SK-N-SH treated with all-trans-retinoic acid at 6 μM for 48 hours (cell line): ENCODE measurements at regions not wholly inside any gene's neighbourhood (a gene's known extent, or its start where the extent isn't known, plus 50 kb on each side); places are given as distances from the start of the nearest gene placed in this dataset.

Source experiments
- ATAC-seq: fragments of 200-7000 bp; cut with Tn5 transposase; 3 replicates; pipeline ENCODE4 v1.9.1; 2020; ENCODE audit warnings: mild to moderate bottlenecking, moderate library complexity
- ARNTL ChIP-seq: fragments of 450-650 bp; formaldehyde crosslinking; IDR thresholded peaks from 2 replicates; pipeline ENCODE4 v1.5.0; 2020; ENCODE audit warnings: low read depth, mild to moderate bottlenecking, moderate library complexity, borderline replicate concordance
- BACH2 ChIP-seq: fragments of 250-450 bp; sonication (Bioruptor Pico); IDR thresholded peaks from 2 replicates; pipeline ENCODE4 v1.9.0; 2021; ENCODE audit warnings: mild to moderate bottlenecking, borderline replicate concordance
- CREB5 ChIP-seq: fragments of 250-450 bp; sonication (Bioruptor Pico); IDR thresholded peaks from 2 replicates; pipeline ENCODE4 v1.5.1; 2020; ENCODE audit warnings: low read depth, mild to moderate bottlenecking, moderate library complexity
- CSDC2 ChIP-seq: fragments of 250-450 bp; sonication (Bioruptor Pico); IDR thresholded peaks from 2 replicates; pipeline ENCODE4 v1.5.0; 2020; ENCODE audit warnings: mild to moderate bottlenecking, moderate library complexity
- ESRRG ChIP-seq: fragments of 250-450 bp; sonication (Bioruptor Pico); IDR thresholded peaks from 2 replicates; pipeline ENCODE4 v1.6.1; 2021; ENCODE audit warnings: mild to moderate bottlenecking
- GLIS3 ChIP-seq: fragments of 250-450 bp; sonication (Bioruptor Pico); IDR thresholded peaks from 2 replicates; pipeline ENCODE4 v1.5.0; 2020; ENCODE audit warnings: mild to moderate bottlenecking, moderate library complexity
- OSR1 ChIP-seq: fragments of 250-450 bp; sonication (Bioruptor Pico); IDR thresholded peaks from 2 replicates; pipeline ENCODE4 v1.8.0; 2022; ENCODE audit warnings: moderate library complexity, mild to moderate bottlenecking, inconsistent platforms
- PATZ1 ChIP-seq: fragments of 250-450 bp; sonication (Bioruptor Pico); IDR thresholded peaks from 2 replicates; pipeline ENCODE4 v1.8.0; 2020; ENCODE audit warnings: mild to moderate bottlenecking, moderate library complexity, borderline replicate concordance
- PPARA ChIP-seq: fragments of 250-450 bp; sonication (Bioruptor Pico); IDR thresholded peaks from 2 replicates; pipeline ENCODE4 v1.5.0; 2020; ENCODE audit warnings: mild to moderate bottlenecking, borderline replicate concordance
- SNAI2 ChIP-seq: fragments of 250-450 bp; sonication (Bioruptor Pico); IDR thresholded peaks from 2 replicates; pipeline ENCODE4 v1.5.0; 2020; ENCODE audit warnings: mild to moderate bottlenecking, moderate library complexity
- TCF4 ChIP-seq: fragments of 250-450 bp; sonication (Bioruptor Pico); IDR thresholded peaks from 2 replicates; pipeline ENCODE4 v1.8.0; 2021; ENCODE audit warnings: mild to moderate bottlenecking, moderate library complexity, borderline replicate concordance
- TOX ChIP-seq: fragments of 250-450 bp; sonication (Bioruptor Pico); IDR thresholded peaks from 2 replicates; pipeline ENCODE4 v1.8.0; 2021; ENCODE audit warnings: mild to moderate bottlenecking, moderate library complexity, borderline replicate concordance
- TSHZ2 ChIP-seq: fragments of 250-450 bp; sonication (Bioruptor Pico); IDR thresholded peaks from 2 replicates; pipeline ENCODE4 v1.5.0; 2020; ENCODE audit warnings: mild to moderate bottlenecking, moderate library complexity
- ZC3H10 ChIP-seq: fragments of 250-450 bp; sonication (Bioruptor Pico); IDR thresholded peaks from 2 replicates; pipeline ENCODE4 v1.5.1; 2021; ENCODE audit warnings: mild to moderate bottlenecking, moderate library complexity
- ZFP3 ChIP-seq: fragments of 250-450 bp; sonication (Bioruptor Pico); IDR thresholded peaks from 2 replicates; pipeline ENCODE4 v1.5.0; 2020; ENCODE audit warnings: mild to moderate bottlenecking, moderate library complexity
- ZFP30 ChIP-seq: fragments of 450-650 bp; formaldehyde crosslinking; IDR thresholded peaks from 2 replicates; pipeline ENCODE4 v1.5.0; 2022; ENCODE audit warnings: mild to moderate bottlenecking, moderate library complexity
- ZNF565 ChIP-seq: fragments of 450-650 bp; formaldehyde crosslinking; conservative IDR thresholded peaks from 2 replicates; pipeline ENCODE4 v1.5.0; 2020; ENCODE audit warnings: low read depth, mild to moderate bottlenecking, moderate library complexity
- ZNF70 ChIP-seq: fragments of 450-650 bp; formaldehyde crosslinking; IDR thresholded peaks from 2 replicates; pipeline ENCODE4 v1.5.0; 2020; ENCODE audit warnings: mild to moderate bottlenecking, moderate library complexity
- ZNF8 ChIP-seq: fragments of 450-650 bp; formaldehyde crosslinking; IDR thresholded peaks from 2 replicates; pipeline ENCODE4 v1.5.0; 2020; ENCODE audit warnings: mild to moderate bottlenecking, moderate library complexity
- TF ChIP-seq, protein P1 (sequence below): fragments of 250-450 bp; sonication (Bioruptor Pico); IDR thresholded peaks from 2 replicates; pipeline ENCODE4 v1.8.0; 2021; ENCODE audit warnings: low read depth, mild to moderate bottlenecking, moderate library complexity, borderline replicate concordance

GRCh38 chr5:116661419-116661818 is 86.8 kb upstream of the SEMA6A start (continued):
- TF ChIP-seq PATZ1 (CRISPR knock-in tag) (no peak), GLIS3 (CRISPR knock-in tag) (no peak)

DNA sequence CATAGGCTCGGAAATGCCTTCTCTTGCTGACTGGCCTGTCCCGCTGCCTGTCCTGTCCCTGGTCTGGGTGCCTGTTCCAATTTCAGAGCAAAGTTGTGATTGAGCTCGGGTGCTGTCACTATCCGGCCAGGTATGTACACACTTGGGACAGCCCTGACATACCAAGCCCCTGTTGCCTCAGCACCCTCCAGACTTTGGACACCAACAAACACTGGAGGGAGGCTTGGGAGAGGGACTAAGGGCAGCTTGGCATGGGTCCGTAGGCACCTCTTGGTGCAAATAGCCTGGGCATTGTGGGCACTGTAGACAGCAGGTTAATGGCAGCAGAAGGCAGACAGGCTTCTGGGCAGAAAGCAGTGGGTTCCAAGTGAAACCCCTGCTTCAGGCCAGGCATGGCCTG is 86.3 kb upstream of the SEMA6A start:
- no peak for ATAC-seq
- no peak for TF ChIP-seq ZNF70

DNA sequence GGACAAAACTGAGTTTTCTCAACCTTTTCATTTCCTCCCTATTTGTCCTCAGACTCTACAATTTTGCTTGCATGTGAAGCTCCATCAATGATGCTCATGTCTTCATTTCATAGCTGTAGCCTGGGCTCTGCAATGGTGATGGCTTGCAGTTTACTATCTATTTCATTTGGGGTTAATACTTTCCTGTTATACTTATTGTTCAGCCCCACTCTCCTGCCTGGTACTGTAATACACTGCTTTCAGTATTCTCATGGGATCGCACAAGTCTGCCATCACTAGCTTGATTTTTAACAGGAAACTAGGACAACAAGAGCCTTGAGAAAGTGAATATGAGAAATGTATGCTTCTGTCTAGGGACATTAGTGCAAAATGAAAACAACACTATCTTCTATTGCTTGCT is 84.2 kb upstream of the SEMA6A start:
- TF ChIP-seq, protein P1, sequence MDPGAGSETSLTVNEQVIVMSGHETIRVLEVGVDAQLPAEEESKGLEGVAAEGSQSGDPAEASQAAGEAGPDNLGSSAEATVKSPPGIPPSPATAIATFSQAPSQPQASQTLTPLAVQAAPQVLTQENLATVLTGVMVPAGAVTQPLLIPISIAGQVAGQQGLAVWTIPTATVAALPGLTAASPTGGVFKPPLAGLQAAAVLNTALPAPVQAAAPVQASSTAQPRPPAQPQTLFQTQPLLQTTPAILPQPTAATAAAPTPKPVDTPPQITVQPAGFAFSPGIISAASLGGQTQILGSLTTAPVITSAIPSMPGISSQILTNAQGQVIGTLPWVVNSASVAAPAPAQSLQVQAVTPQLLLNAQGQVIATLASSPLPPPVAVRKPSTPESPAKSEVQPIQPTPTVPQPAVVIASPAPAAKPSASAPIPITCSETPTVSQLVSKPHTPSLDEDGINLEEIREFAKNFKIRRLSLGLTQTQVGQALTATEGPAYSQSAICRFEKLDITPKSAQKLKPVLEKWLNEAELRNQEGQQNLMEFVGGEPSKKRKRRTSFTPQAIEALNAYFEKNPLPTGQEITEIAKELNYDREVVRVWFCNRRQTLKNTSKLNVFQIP (CRISPR knock-in tag): no peak
- TF ChIP-seq ESRRG (CRISPR knock-in tag) (no peak), GLIS3 (CRISPR knock-in tag) (no peak), PPARA (CRISPR knock-in tag) (no peak), PATZ1 (CRISPR knock-in tag) (no peak), ZFP30 (CRISPR knock-in tag) (no peak), SNAI2 (CRISPR knock-in tag) (no peak), TCF4 (no peak)
- no peak for ATAC-seq

DNA sequence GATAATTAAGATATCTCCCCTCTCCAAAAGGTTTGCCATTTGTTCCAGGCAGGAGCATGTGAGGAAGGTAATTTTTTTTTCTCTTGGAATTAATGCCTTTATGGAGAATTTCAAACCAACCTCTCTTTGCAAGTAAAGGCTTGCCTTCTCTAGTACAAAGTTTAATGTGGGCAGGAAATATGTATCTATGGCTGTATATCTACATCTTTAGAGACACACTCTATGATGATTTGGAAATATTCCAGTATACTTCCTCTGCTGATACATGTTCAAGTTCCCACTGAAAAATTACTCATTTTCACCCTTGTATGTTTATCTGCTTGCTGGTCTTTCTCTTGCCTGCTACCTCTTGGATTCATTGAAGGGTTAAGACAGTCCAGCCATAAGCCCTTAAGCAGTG is 83.5 kb upstream of the SEMA6A start:
- TF ChIP-seq BACH2 (CRISPR knock-in tag): no peak
- TF ChIP-seq OSR1 (CRISPR knock-in tag): no peak
- no peak for TF ChIP-seq ESRRG (CRISPR knock-in tag)
- TF ChIP-seq ZFP3 (CRISPR knock-in tag): no peak
- TF ChIP-seq SNAI2 (CRISPR knock-in tag): no peak
- no peak for TF ChIP-seq PATZ1 (CRISPR knock-in tag)
- TF ChIP-seq ZNF565 (CRISPR knock-in tag): no peak
- no peak for TF ChIP-seq ARNTL
- TF ChIP-seq CREB5 (CRISPR knock-in tag): no peak
- TF ChIP-seq PPARA (CRISPR knock-in tag): no peak
- no peak for TF ChIP-seq TCF4
- no peak for TF ChIP-seq ZC3H10 (CRISPR knock-in tag)
- TF ChIP-seq, protein P1 (CRISPR knock-in tag): no peak
- no peak for TF ChIP-seq GLIS3 (CRISPR knock-in tag)
- TF ChIP-seq CSDC2 (CRISPR knock-in tag): no peak
- TF ChIP-seq TOX (CRISPR knock-in tag): no peak
- TF ChIP-seq TSHZ2 (CRISPR knock-in tag): no peak
- TF ChIP-seq ZNF8: no peak
- TF ChIP-seq, all 23 proteins: peak for 0
- no peak for ATAC-seq
